ENCODE measurements at regions not wholly inside any gene's neighbourhood (a gene's known extent, or its start where the extent isn't known, plus 50 kb on each side); places are given as distances from the start of the nearest gene placed in this dataset.

DNA sequence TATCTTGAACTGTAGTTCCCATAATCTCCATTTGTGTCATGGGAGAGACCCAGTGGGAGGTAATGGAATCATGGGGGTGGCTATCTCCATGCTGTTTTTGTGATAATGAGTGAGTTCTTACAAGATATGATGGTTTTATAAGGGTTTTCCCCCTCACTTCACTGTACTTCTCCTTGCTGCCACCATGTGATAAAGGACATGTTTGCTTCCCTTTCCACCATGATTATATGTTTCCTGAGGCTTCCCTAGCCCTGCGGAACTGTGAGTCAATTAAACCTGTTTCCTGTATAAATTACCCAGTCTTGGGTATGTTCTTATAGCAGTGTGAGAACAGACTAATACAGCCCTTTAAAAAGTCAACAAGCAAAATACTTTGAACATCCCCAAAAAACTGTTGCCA is 427.7 kb downstream of the HTR7 start:
- no peak for TF ChIP-seq FOXP1 (CRISPR knock-in tag; IDR thresholded peaks at IDR 0.05; ENCODE audit: borderline replicate concordance)
- TF ChIP-seq, protein P1, sequence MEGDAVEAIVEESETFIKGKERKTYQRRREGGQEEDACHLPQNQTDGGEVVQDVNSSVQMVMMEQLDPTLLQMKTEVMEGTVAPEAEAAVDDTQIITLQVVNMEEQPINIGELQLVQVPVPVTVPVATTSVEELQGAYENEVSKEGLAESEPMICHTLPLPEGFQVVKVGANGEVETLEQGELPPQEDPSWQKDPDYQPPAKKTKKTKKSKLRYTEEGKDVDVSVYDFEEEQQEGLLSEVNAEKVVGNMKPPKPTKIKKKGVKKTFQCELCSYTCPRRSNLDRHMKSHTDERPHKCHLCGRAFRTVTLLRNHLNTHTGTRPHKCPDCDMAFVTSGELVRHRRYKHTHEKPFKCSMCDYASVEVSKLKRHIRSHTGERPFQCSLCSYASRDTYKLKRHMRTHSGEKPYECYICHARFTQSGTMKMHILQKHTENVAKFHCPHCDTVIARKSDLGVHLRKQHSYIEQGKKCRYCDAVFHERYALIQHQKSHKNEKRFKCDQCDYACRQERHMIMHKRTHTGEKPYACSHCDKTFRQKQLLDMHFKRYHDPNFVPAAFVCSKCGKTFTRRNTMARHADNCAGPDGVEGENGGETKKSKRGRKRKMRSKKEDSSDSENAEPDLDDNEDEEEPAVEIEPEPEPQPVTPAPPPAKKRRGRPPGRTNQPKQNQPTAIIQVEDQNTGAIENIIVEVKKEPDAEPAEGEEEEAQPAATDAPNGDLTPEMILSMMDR (IDR thresholded peaks at IDR 0.05): no peak
- TF ChIP-seq, protein P2, sequence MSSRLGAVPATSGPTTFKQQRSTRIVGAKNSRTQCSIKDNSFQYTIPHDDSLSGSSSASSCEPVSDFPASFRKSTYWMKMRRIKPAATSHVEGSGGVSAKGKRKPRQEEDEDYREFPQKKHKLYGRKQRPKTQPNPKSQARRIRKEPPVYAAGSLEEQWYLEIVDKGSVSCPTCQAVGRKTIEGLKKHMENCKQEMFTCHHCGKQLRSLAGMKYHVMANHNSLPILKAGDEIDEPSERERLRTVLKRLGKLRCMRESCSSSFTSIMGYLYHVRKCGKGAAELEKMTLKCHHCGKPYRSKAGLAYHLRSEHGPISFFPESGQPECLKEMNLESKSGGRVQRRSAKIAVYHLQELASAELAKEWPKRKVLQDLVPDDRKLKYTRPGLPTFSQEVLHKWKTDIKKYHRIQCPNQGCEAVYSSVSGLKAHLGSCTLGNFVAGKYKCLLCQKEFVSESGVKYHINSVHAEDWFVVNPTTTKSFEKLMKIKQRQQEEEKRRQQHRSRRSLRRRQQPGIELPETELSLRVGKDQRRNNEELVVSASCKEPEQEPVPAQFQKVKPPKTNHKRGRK (CRISPR knock-in tag; IDR thresholded peaks at IDR 0.05; ENCODE audit: borderline replicate concordance): no peak
- TF ChIP-seq MXD4 (CRISPR knock-in tag; IDR thresholded peaks at IDR 0.05; ENCODE audit: borderline replicate concordance): no peak
- no peak for TF ChIP-seq FOXK1 (CRISPR knock-in tag; IDR thresholded peaks at IDR 0.05)
- TF ChIP-seq, protein P3, sequence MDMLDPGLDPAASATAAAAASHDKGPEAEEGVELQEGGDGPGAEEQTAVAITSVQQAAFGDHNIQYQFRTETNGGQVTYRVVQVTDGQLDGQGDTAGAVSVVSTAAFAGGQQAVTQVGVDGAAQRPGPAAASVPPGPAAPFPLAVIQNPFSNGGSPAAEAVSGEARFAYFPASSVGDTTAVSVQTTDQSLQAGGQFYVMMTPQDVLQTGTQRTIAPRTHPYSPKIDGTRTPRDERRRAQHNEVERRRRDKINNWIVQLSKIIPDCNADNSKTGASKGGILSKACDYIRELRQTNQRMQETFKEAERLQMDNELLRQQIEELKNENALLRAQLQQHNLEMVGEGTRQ (CRISPR knock-in tag; IDR thresholded peaks at IDR 0.05): no peak

All from WTC11 (cell line).